ENCODE measurements at regions not wholly inside any gene's neighbourhood (a gene's known extent, or its start where the extent isn't known, plus 50 kb on each side); places are given as distances from the start of the nearest gene placed in this dataset.
A peak's percentile ranks its signal among the peaks of the same experiment; 100 is the strongest.
"Not testable (repeated sequence)": the region's sequence is repeated elsewhere in the genome, so short reads cannot be mapped to it uniquely, and the experiment has no call there.

DNA sequence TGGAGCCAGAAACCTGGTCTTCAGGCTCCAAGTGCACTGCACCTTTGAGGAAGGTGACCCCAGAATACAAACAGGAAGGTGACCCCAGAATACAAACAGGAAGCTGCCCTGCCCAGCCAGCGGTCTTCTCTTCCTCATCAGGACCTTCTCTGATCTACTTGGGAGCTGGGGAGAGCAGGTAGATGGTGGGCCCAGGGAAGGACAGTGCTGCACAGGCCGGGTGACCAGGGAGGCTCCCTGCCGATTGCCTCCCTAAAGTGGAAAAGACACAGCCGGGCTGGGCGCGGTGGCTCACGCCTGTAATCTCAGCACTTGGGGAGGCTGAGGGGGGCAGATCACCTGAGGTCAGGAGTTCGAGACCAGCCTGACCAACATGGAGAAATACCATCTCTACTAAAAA, 151.8 kb upstream of the CHST15 start:
- Histone ChIP-seq H3K27ac (no peak overlapping the region), H3K4me3 (no peak overlapping the region)
- TF ChIP-seq CTCF (IDR thresholded peaks at IDR 0.05), result no peak
- peak; percentile 54 for DNase-seq (ENCODE audit: low spot score)

- TF ChIP-seq CTCF (IDR thresholded peaks at IDR 0.05), result no peak
- Histone ChIP-seq H3K4me3 (no peak overlapping the region), H3K27ac (no peak overlapping the region)
- DNase-seq (ENCODE audit: low spot score), result peak; percentile 46
Measured at GRCh38 chr10:124244256-124244877, 151.0 kb upstream of the CHST15 start.

DNA sequence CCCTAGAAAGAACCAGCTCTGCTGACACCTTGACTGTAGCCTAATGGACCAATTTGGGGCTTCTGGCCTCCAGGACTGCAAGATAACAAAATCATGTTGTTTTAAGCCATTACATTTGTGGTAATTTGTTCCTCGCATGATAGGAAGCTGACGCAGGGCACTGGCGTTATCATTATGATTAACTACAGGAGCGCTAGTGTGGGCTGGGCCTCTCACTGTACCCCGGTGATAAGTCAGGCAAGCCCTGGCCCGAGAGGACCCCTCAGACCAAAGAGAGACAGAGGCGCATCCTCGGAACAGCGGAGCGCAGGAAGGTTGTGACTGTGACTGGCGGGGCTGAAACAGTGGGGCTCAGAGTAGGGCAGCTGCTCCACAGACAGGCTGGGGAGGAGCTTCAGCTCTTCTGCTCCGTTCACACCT, 150.3 kb upstream of the CHST15 start:
- no peak overlapping the region for H3K4me3 ChIP-seq
- DNase-seq (ENCODE audit: low spot score), result peak; percentile 22
- TF ChIP-seq CTCF (IDR thresholded peaks at IDR 0.05), result no peak
- no peak overlapping the region for H3K27ac ChIP-seq

GRCh38 chr10:124242791-124243190, 149.4 kb upstream of the CHST15 start:
- TF ChIP-seq CTCF (IDR thresholded peaks at IDR 0.05), result no peak
- no peak overlapping the region for H3K4me3 ChIP-seq
- no peak for DNase-seq (ENCODE audit: low spot score)
- no peak overlapping the region for H3K27ac ChIP-seq

- peak; percentile 53 for DNase-seq (ENCODE audit: low spot score)
- H3K4me3 ChIP-seq, result no peak overlapping the region
- TF ChIP-seq CTCF (IDR thresholded peaks at IDR 0.05), result no peak
- H3K27ac ChIP-seq, result no peak overlapping the region
Measured at GRCh38 chr10:124242365-124242764, 149.0 kb upstream of the CHST15 start.

DNA sequence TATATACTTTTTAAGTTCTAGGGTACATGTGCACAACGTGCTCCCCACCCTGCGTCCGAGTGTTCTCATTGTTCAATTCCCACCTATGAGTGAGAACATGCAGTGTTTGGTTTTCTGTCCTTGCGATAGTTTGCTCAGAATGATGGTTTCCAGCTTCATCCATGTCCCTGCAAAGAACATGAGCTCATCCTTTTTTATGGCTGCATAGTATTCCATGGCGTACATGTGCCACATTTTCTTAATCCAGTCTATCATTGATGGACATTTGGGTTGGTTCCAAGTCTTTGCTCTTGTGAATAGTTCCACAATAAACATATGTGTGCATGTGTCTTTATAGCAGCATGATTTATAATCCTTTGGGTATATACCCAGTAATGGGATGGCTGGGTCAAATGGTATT, 148.1 kb upstream of the CHST15 start:
- not testable (repeated sequence) for H3K4me3 ChIP-seq; H3K27ac ChIP-seq; DNase-seq (ENCODE audit: low spot score)

- peak; percentile 28 for DNase-seq (ENCODE audit: low spot score)
- H3K27ac ChIP-seq, result no peak overlapping the region
Measured at GRCh38 chr10:124240839-124241291, 147.5 kb upstream of the CHST15 start.

More at GRCh38 chr10:124240839-124241291, 147.5 kb upstream of the CHST15 start:
- TF ChIP-seq CTCF (IDR thresholded peaks at IDR 0.05), result no peak
- no peak overlapping the region for H3K4me3 ChIP-seq

Data from coronary artery (tissue), 2 donors.